ENCODE measurements at regions not wholly inside any gene's neighbourhood (a gene's known extent, or its start where the extent isn't known, plus 50 kb on each side); places are given as distances from the start of the nearest gene placed in this dataset.
"Not testable (repeated sequence)": the region's sequence is repeated elsewhere in the genome, so short reads cannot be mapped to it uniquely, and the experiment has no call there.

DNA sequence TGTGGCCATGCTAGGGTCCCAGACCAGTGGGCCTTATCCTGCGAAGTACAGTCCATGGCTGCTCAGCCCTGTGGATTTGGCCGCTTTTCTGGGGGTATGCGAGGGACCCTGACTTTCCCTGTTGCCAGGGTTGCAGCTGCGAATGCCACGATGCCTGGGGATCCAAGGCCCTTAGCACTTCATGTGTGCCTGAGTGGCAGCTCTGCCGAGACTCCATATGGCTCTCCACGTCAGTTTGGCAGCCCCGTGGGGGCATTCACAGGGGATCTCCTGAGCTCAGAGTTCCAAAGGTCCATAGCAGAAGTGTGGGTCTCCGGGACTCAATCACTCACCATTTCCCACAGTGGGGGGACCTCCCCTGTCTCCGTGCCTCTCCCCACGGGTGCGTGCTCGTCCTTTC, 319.5 kb downstream of the DOK5 start:
- DNase-seq = no peak

DNA sequence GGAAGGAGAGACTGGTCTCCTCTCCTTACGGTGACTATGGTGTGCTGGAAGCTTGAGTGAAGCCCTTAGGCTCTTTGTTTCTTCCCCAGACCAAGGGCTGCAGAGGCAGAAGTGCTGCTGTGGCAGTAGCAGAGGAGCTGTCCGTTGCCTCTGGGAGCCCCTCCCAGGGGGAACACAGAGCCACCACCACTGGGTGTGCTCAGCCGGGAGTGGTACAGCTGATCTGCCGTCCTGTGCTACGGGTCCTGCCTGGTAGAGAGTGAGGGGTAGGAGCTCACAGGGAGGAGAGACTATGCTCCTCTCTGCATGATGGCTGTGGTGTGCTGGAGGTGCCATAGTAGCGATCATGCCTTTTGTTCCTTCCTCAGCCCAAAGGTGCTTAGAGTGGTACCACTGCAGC, 318.7 kb downstream of the DOK5 start:
- no peak for DNase-seq

DNA sequence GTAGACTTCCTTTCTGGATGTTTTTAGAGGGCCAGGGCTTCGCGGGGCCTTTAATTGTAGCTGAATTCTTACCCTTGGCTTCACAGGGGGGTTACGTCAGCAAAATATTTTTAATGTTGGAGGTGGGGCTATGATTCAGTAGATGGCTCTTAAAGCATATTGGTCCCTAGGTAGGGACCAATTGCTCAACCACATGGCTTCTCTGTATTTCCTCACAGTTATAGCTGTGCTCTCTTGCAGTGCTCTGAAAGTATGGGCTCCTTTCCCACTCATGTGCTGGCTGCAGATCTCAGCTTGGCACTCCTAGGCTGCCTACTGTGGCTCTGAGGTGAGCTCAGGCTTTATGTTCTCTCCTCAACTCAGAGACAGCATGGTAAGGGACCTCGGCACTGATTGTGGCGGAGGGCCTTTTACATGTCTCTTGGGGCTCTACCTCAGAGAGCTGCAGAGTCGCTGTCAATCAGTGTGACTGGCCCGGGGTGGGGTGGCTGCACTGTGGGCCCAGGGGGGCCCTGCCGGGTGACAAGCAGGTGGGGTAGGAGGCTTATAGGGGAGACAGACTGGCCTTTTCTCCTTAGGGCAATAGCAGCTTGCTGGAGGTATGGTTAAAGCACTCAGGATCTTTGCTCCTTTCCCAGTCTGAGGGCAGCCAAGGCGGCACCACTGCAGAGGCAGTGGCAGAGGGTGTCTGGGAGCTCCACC, 318.0 kb downstream of the DOK5 start:
- DNase-seq = no peak

DNA sequence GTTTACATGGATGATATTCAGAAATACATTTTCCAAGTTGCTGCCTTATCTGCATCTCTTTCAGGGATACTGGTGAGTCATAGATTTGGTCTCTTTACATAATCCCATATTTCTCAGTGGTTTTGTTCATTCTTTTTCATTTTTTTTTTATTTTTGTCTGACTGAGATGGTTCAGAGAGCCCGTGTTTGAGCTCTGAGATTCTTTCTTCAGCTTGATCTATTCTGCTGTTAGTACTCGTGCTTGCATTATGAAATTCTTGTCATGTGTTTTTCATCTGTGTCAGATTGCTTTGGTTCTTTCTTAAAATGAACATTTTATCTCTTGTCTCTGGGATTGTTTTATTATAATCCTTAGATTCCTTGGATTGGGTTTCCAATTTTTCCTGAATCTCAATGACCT, 317.3 kb downstream of the DOK5 start:
- no peak for DNase-seq

DNA sequence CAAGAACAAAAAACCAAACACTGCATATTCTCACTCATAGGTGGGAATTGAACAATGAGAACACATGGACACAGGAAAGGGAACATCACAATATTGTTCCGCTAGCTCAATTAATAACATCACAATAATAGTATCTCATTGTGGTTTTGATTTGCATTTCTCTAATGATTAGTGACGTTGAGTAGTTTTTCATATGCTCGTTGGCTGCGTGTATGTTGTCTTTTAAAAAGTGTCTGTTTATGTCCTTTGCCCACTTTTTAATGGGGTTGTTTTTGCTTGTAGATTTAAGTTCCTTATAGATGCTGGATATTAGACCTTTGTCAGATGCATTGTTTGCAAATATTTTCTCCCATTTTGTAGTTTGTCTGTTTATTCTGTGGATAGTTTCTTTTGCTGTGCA, 312.9 kb downstream of the DOK5 start:
- DNase-seq = not testable (repeated sequence)

DNA sequence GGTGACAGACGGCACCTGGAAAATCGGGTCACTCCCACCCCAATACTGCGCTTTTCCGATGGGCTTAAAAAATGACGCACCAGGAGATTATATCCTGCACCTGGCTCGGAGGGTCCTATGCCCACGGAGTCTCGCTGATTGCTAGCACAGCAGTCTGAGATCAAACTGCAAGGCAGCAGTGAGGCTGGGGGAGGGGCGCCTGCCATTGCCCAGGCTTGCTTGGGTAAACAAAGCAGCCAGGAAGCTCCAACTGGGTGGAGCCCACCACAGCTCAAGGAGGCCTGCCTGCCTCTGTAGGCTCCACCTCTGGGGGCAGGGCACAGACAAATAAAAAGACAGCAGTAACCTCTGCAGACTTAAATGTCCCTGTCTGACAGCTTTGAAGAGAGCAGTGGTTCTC, 307.4 kb downstream of the DOK5 start:
- not testable (repeated sequence) for DNase-seq

DNA sequence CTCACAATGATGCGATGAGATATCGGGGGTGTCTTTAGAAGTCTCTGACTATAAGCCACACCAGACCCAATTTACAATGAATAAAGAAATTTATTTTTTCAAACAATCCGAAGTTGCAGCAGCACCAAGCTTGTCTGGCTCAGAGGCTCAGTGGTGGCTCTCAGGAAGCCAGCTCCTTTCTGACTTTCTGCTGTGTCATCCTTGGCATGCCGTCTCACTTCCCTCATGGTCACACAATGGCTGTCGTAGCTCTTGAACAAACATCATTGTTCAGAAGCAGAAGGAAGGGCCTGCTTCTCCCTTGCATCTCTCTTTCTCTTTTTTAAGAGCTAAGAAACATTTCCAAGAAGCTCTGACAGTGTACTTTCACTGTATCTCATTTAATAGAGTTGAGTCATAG, 299.0 kb downstream of the DOK5 start:
- DNase-seq = no peak

DNA sequence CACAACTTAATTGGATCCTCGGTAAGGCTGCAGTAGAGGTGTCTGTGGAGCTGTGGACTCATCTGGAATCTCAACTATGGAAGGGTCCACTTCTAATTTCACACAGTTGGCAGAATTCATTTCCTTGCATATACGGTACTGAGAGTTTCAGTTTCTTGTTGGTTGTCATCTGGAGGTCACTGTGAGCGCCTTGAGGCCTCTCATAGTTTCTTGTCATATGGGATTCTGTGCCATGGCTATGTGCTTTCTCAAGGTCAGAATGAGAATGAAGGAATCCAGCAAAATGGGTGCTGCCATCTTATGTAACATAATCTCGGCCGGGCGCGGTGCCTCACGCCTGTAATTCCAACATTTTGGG, 298.2 kb downstream of the DOK5 start:
- no peak for DNase-seq

DNA sequence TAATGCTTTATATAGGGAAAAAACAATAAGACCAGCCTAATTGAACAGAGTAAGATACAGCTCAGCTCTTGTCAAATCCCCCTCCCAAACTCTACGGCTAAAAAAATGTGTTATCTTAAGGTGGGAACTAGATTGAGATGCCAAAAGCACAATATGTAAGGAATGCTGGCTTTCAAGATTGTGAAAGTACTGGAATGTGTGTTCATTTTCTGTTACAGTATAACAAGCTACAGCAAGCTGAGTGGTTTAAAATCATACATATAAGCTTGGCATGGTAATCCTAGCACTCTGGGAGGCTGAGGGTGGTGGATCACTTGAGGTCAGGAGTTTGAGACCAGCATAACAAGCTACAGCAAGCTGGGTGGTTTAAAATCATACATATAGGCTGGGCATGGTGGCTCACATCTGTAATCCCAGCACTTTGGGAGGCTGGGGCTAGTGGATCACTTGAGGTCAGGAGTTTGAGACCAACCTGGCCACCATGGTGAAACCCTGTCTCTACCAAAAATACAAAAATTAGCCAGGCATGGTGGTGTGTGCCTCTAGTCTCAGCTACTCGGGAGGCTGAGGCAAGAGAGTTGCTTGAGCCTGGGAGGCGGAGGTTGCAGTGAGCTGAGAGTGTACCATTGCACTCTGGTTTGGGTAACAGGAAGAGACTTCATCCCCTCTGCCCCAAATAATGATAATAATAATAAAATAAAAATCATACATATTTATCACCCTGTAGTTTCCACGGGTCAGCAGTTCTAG, 297.7 kb downstream of the DOK5 start:
- no peak for DNase-seq

DNA sequence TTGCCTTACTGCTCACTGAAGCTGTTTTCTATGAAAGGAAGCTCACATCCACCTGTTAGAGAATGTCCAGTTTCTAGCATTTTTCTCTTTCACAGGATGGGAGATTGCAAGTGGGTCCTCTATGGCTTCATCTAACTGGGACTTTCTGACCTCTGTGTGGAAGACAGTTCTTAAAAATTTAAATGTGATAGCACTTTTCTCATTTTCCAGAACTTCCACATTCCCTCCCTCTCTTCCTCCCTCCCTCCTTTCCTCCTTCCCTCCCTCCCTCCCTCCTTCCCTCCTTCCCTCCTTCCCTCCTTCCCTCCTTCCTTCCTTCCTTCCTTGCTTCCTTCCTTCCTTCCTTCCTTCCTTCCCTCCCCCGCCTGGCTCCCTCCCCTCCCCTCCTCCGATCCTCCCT, 291.1 kb downstream of the DOK5 start:
- no peak for DNase-seq

DNA sequence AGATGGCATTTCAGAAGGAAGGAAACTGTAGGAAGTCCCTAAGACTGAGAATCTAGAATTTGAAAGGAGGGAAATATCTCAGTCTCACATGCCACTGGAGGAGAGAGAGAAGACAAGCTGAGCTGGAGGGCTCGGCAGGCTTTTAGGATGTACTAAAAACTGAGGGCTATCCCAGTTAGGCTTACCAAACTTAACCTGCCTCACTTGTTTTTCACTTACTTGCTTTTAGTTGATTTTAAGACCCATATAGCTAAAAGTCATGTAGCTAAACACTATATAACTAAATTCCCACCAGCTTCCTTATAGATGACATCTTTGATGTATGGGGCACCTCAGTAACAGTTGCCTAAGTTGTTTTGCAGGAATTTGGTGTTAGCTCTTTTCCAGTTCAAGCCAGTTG, 288.0 kb downstream of the DOK5 start:
- DNase-seq = no peak

DNA sequence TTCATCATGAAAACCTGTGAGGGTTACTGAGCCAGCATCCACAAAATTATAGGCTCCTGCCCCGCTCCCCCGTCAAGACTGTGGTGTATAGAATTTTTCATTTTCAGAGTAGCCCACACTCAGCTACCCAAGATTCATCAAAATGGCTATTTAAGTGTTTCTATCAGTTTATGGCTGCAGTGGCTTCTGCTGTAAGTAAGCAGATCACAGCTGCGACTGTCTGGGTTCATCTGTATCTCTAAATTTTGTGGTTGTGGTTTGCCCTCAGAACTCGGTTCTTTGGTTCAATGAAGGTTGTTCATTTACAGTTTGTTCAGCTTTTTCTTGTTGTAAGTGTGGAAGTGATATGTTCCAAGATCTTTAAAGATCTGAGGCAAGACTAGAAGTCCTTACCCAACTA, 284.2 kb downstream of the DOK5 start:
- no peak for DNase-seq

DNA sequence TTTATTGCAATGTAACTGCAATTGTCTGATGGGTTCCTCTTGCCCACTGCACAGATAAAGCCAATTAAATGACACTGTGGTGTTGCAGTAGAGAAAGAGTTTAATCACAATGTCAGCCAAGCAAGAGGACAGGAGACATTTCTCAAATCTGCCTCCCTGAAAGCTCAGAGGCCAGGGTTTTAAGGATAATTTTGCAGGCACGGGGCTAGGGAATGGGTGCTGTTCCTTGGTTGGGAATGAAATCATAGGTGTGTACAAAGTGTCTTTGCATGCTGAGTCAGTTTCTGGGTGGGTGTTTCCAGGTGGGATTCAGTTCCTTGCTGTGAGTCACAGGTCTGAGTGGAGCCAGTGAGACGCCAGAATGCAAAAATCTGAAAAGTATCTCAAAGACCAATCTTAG, 271.4 kb downstream of the DOK5 start:
- no peak for DNase-seq

DNA sequence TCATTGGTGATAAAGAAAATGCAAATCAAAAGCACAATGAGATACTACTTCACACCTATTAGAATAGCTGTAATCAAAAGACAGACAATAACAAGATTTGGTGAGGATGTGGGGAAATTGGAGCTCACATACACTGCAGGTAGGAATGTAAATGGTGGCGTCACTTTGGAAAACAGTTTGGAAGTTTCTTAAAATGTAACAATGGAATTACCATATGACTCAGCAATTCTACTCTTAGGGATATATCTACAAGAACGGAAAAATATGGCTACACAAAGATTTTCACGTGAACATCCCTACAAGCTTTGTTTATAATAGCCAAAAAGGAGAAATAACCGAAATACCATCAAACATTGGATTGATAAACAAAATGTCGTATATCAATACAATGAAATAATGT, 270.4 kb downstream of the DOK5 start:
- DNase-seq = no peak

DNA sequence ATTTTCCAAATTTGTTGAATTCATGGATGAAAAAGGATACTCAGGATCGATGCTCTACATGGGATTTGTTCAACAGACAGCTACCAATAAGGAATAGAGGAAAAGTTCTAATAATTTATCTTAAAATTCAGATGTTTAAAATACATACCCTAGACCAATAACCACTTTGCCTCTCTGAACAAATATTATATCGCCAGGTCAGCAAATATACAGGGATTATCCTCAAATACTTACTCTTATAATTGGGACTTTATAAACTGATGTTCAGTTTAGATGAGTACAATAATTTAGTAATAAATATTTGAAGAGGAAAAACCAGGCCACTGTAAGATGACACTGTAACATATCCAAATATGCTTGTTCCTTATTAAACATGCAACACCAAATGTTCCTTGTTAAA, 268.7 kb downstream of the DOK5 start:
- DNase-seq = no peak

DNA sequence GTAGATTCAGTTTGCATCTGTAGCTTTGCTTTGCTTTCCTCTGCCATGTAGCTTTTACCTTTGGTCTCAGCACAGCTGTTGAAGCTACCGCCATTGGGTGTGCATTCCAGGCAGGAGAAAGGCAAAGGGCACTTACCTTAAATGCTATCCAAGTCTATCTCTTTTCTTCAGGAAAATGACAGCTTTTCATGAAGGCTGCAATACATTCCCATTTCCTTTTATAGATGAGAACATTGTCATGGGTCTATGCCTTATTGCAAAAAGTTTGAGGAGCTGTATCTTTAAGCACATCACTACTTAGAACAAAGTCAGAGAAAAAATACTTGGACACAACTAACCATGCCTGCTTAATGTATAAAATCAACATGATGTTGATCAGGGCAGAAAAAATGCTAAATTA, 266.8 kb downstream of the DOK5 start:
- DNase-seq = no peak

DNA sequence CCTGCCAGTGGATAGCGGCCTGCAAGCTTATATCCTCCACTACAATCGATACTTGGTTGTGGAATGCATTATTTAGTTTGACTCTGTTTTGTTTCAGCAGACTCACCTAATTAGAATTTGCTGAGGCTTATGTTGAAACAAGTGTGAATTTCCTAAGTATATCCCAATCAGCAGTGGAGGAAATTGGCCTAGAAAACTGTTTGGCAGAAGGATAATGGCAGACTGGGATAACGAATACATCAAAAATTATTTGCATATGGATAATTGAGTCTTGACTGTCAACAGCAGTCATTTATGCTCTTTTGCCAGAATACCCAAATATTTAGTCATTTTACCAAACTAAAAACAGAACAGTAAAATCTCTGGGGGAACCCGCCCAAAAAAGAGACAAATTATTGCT, 261.0 kb downstream of the DOK5 start:
- no peak for DNase-seq

DNA sequence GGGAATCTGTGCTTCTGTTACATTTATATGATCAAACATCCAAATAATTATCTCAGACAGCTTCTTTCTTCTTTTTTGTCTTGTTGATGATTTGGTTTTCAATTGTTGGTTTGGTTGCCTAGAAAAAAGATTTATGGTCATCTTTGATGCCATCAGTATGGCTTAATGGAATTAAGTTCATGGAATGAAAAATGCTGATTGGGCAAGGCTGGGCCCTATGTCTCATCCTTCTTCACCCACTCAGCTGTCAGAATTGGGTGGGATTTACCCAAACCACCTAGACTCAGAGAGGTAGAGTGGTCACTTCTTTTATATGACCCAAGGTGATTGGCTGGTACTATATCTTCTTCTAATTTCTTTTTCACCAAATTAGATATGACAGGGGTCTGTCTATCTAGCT, 258.3 kb downstream of the DOK5 start:
- DNase-seq = no peak

DNA sequence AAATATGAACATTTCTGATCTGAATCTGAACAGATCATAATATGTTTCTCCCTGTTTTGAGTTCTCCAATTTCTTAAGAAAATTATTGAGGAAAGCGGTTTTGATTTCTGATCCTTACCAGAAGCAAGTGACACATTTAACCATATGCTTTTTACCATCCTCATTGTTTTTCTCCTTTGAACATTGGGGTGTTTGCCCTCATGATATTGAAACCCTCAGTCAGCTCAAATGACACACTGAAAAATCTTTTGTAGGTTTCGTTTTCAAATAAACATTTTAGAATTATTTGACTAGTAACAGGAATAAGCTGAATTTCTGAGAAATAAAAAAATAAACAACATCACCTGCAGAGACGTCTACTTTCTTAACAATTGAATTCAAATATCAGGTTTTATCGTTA, 252.1 kb downstream of the DOK5 start:
- no peak for DNase-seq

DNA sequence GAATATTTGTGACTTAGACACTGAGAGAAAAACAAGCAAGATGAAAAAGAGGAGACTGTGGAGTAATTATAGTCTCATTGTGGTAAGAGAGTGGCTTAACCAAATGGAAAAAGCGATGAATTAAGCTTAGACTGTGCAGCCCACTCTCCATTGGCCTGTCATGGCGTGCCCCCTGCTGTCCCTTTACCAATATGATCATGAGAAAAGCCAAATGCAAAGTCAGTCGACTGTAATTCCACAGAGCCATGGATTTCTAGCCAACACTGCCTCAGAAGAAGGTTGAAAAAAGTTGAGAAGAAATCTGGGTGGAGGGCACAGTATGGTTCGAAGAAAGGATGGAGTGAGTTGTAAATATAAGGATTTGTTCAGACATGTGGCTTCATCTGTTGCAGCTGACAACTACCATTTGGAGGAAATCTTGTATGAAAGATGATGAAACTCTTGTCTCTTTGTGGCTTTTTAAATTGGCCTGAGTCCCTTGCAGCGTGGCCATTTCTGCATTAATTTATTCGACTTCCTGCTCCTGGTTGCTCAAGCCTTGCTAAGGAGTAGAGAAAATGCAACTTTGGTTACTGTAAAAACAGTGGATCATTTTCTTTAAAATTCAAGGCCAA, 251.4 kb downstream of the DOK5 start:
- no peak for DNase-seq

DNA sequence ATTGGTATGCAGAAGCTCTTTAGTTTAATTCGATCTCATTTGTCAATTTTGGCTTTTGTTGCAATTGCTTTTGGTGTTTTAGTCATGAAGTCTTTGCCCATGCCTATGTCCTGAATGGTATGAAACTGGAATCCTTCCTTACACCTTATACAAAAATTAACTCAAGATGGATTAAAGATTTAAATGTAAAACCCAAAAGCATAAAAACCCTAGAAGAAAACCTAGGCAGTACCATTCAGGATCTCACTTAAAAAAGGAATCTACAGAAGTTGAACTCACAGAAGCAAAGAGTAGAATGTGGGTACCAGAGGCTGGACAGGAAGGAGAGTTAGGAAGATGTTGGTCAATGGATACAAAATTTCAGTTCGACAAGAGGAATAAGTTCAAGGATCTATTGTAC, 249.9 kb downstream of the DOK5 start:
- DNase-seq = not testable (repeated sequence)

DNA sequence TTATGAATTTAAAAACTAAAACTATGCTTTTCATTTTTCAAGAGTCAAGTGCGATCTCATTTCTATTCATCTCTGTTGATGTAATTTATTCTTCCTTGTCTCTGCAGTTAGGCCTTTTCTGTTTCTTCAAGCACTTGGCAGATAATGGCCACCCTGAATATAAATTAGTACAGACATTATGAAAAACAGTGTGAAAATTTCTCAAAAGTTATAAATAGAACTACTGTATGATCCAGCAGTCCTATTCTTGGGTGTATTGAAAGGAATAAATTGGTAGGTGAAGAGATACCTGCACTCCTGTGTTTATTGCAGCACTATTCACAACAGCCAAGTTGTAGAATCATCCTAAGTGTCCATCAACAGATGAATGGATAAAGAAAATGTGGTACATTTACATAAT, 248.3 kb downstream of the DOK5 start:
- DNase-seq = no peak

DNA sequence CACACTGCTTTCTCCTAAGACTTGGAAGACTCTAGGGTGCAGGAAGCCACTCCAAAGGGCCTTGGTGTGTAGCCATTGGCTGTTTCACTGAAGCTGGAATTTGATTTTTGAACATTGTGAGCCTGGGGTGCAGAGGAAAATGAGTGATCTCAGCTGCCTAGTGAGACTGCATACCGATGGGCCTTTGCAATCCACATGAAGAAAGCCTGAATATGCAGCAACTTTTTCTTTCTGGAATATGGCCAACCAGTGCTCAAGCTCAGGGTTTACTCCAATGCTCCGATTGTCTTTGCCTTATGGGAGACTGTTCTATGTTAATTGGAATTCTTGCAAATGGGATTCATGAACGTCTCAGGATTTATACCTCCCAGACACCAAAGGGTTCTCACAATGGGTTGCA, 242.6 kb downstream of the DOK5 start:
- DNase-seq = no peak

DNA sequence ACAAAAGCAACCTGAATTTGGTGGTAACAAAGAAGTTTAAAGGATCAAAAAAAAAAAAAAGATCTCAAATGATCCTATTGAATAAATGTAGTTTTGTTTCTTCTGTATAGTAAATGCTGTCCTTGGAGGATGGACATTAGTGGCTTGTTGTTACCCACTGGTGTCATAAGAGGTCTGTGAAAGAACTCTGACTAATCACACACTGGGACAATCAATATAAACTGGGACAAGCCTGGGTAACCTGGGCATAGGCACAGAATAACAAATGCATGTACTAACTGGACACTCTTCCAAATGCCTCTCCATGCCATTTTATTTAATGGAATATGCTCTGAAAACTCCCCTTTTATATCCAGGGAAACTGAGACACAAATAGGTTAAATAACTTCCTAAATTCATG, 241.4 kb downstream of the DOK5 start:
- no peak for DNase-seq

Data from NCI-H774 (cell line).